ENCODE measurements at regions not wholly inside any gene's neighbourhood (a gene's known extent, or its start where the extent isn't known, plus 50 kb on each side); places are given as distances from the start of the nearest gene placed in this dataset.

GRCh38 chr4:147409350-147409749 is 71.5 kb upstream of the EDNRA start:
- DNase-seq, result peak in 1 of 56 donors; percentile 1

DNA sequence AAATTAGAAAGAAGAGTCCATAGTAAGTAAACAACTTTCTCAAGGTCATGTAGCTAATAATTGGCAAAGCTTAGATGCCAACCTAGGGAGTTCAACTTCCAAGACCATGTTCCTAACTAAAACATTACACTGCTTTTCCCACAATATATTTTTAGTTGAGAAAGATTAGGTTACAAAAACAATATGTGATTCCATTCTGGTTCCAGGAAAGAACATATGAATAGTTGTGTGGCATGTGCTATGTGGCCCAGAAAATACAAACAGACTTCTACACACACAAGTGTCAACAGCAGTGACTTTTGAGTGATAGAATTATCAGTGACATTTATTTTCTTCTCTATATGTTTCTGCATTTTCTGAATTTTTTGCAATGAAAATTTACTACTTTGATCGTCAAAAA is 62.7 kb upstream of the EDNRA start:
- DNase-seq, result no peak

DNA sequence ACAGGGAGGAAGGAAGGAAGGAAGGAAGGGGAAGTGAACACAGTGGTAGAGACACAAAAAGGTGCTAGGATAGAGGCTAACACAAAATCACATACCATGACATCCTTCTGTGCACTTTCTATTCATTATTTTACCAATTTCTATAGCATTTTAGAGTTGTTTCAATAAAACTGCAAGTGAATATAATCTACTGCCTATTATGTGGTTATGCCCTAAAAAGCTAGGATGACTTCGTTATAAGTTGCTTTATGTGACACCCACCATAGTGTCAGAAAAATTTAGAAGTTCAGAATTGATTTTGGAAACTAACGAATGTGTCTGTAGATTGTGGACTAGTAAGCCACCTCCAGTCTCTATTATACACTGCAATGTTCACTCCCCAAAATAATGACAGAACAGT is 59.4 kb upstream of the EDNRA start:
- no peak for DNase-seq

GRCh38 chr4:147423229-147423628 is 57.7 kb upstream of the EDNRA start:
- no peak for DNase-seq

GRCh38 chr4:147425019-147425418 is 55.9 kb upstream of the EDNRA start:
- DNase-seq, result no peak

GRCh38 chr4:147428583-147428982 is 52.3 kb upstream of the EDNRA start:
- no peak for DNase-seq

GRCh38 chr4:147430111-147430510 is 50.8 kb upstream of the EDNRA start:
- no peak for DNase-seq

Measured in amygdala (tissue), 56 donors.